Mesenchymal stem cell (in vitro differentiated cells and primary cell): ENCODE measurements at regions not wholly inside any gene's neighbourhood (a gene's known extent, or its start where the extent isn't known, plus 50 kb on each side); places are given as distances from the start of the nearest gene placed in this dataset.
"Not testable (repeated sequence)": the region's sequence is repeated elsewhere in the genome, so short reads cannot be mapped to it uniquely, and the experiment has no call there.

Source experiments
- DNase-seq: peaks from one replicate; pipeline ENCODE4 v3.0.0-alpha.2; 2013
- H2AFZ ChIP-seq: one replicate; pipeline ENCODE4 v1.6.1; 2013; ENCODE audit warnings: low read depth, mild to moderate bottlenecking, control low read depth, inconsistent platforms, low read length, moderate library complexity
- H2AK5ac ChIP-seq: 2 replicates; pipeline ENCODE4 v1.6.1; 2013; ENCODE audit warnings: low read length, moderate library complexity, mild to moderate bottlenecking, inconsistent platforms; ENCODE audit not compliant: severe bottlenecking
- H2BK120ac ChIP-seq: one replicate; pipeline ENCODE4 v1.6.1; 2013; ENCODE audit warnings: low read depth, mild to moderate bottlenecking, inconsistent platforms, low read length, moderate library complexity
- H2BK12ac ChIP-seq, 2 experiments: one replicate each; pipeline ENCODE4 v1.6.1; 2013; ENCODE audit warnings: inconsistent platforms in 2 of 2, low read length in 2 of 2, mild to moderate bottlenecking in 2 of 2, moderate library complexity in 2 of 2, control low read depth in 1 of 2
- H2BK15ac ChIP-seq: one replicate; pipeline ENCODE4 v1.6.1; 2013; ENCODE audit warnings: mild to moderate bottlenecking, low read depth, inconsistent platforms; ENCODE audit not compliant: poor library complexity, severe bottlenecking
- H2BK5ac ChIP-seq: 2 replicates; pipeline ENCODE4 v1.6.1; 2013; ENCODE audit warnings: low read depth, mild to moderate bottlenecking, low read length, control low read depth, inconsistent platforms; ENCODE audit not compliant: poor library complexity, severe bottlenecking
- H3K14ac ChIP-seq, 2 experiments: one replicate each; pipeline ENCODE4 v1.6.1; 2013; ENCODE audit warnings: inconsistent platforms in 2 of 2, low read length in 2 of 2, control low read depth in 1 of 2, mild to moderate bottlenecking in 1 of 2, moderate library complexity in 1 of 2
- H3K18ac ChIP-seq, 2 experiments: one replicate each; pipeline ENCODE4 v1.6.1; 2013; ENCODE audit warnings: inconsistent platforms in 2 of 2, low read length in 2 of 2, control low read depth in 1 of 2, low read depth in 1 of 2, mild to moderate bottlenecking in 1 of 2
- H3K23ac ChIP-seq, 2 experiments: one replicate each; pipeline ENCODE4 v1.6.1; 2013; ENCODE audit warnings: inconsistent platforms in 2 of 2, low read length in 2 of 2, mild to moderate bottlenecking in 2 of 2, moderate library complexity in 2 of 2, control low read depth in 1 of 2
- H3K27ac ChIP-seq: 2 replicates; pipeline ENCODE4 v1.5.1; 2013; ENCODE audit warnings: mild to moderate bottlenecking, moderate library complexity, low read length, control low read depth, inconsistent platforms; ENCODE audit not compliant: poor library complexity, severe bottlenecking
- H3K27me3 ChIP-seq, 2 experiments: 2 replicates each; pipeline versions ENCODE4 v1.6.1 to v1.7.0; 2013; ENCODE audit warnings: low read length in 2 of 2, mild to moderate bottlenecking in 2 of 2, moderate library complexity in 2 of 2, control low read depth in 1 of 2, inconsistent platforms in 1 of 2; ENCODE audit not compliant: control insufficient read depth in 1 of 2, insufficient read depth in 1 of 2
- H3K36me3 ChIP-seq, 2 experiments: 2 replicates each; pipeline versions ENCODE4 v1.6.1 to v1.7.0; 2013; ENCODE audit warnings: low read length in 2 of 2, control low read depth in 1 of 2, inconsistent platforms in 1 of 2, low read depth in 1 of 2, mild to moderate bottlenecking in 1 of 2; ENCODE audit not compliant: insufficient read depth in 2 of 2, control insufficient read depth in 1 of 2
- H3K4ac ChIP-seq, 2 experiments: one replicate each; pipeline ENCODE4 v1.6.1; 2013; ENCODE audit warnings: inconsistent platforms in 2 of 2, low read length in 2 of 2, mild to moderate bottlenecking in 2 of 2, moderate library complexity in 2 of 2, control low read depth in 1 of 2, low read depth in 1 of 2
- H3K4me1 ChIP-seq: 2 replicates; pipeline ENCODE4 v1.6.1; 2013; ENCODE audit warnings: low read depth, low read length, control low read depth; ENCODE audit not compliant: control insufficient read depth, insufficient read depth
- H3K4me2 ChIP-seq: 2 replicates; pipeline ENCODE4 v1.6.1; 2013; ENCODE audit warnings: low read length, mild to moderate bottlenecking, inconsistent platforms; ENCODE audit not compliant: poor library complexity, severe bottlenecking
- H3K4me3 ChIP-seq, 2 experiments: 2 replicates each; pipeline versions ENCODE4 v1.5.1 to v1.7.0; 2013; ENCODE audit warnings: low read length in 2 of 2, mild to moderate bottlenecking in 2 of 2, control low read depth in 1 of 2, low read depth in 1 of 2; ENCODE audit not compliant: insufficient read depth in 1 of 2
- H3K79me1 ChIP-seq: replicated peaks from 2 replicates; pipeline ENCODE4 v1.6.1; 2013; ENCODE audit warnings: mild to moderate bottlenecking, control low read depth, low read length, inconsistent platforms; ENCODE audit not compliant: poor library complexity, severe bottlenecking
- H3K9ac ChIP-seq: 2 replicates; pipeline ENCODE4 v1.7.0; 2013; ENCODE audit warnings: mild to moderate bottlenecking, low read length, moderate library complexity
- H3K9me3 ChIP-seq: 2 replicates; pipeline ENCODE4 v1.7.0; 2013; ENCODE audit warnings: mild to moderate bottlenecking, low read length; ENCODE audit not compliant: control insufficient read depth
- H4K8ac ChIP-seq: one replicate; pipeline ENCODE4 v1.6.1; 2013; ENCODE audit warnings: inconsistent platforms, mild to moderate bottlenecking, low read length, moderate library complexity
- H4K91ac ChIP-seq: one replicate; pipeline ENCODE4 v1.6.1; 2013; ENCODE audit warnings: mild to moderate bottlenecking, low read length, inconsistent platforms
- WGBS: methylation state at CpG from one replicate; pipeline ENCODE4 v1.1.7; 2013; ENCODE audit warnings: mixed read lengths; 5-methylcytosine and 5-hydroxymethylcytosine counted together

DNA sequence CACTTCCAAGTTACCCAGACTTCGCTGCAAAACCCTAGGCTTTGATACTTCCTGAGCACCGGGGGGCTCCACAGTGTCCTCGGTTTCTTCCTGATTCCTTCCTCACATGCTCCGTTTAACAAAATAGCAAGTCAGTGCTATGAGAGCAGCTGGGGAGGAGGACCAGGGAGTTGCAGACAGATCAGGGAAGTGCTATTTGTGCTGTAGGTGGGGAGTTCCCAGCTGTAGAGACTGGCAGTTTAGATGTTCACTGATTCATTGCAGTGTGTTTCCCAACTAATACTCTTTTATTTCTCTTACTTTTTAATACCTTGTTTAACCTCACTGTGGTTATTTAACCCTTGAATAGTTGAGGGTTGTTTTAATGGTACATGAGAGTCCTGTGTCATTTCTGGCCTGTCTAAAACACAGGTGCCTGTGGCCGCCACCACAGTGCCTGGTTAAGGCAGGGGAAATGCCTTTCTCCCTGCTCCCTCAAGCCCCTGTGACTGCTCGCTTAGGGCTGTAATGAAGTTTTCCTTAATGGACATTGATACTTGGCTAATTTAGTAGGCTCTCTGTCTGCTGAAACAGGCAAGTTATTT lies 113.5 kb downstream of the GOLGA6L22 start:
- not testable (repeated sequence) for H2AK5ac ChIP-seq, H2BK5ac ChIP-seq, H3K9me3 ChIP-seq, H4K8ac ChIP-seq, H3K4ac ChIP-seq, H3K18ac ChIP-seq, H2BK15ac ChIP-seq, H4K91ac ChIP-seq, H3K27me3 ChIP-seq, H3K14ac ChIP-seq, H3K4me1 ChIP-seq, H3K79me1 ChIP-seq, H3K4me2 ChIP-seq, H3K4me3 ChIP-seq, H2AFZ ChIP-seq, H3K9ac ChIP-seq, DNase-seq, H2BK120ac ChIP-seq, H2BK12ac ChIP-seq, H3K27ac ChIP-seq, H3K23ac ChIP-seq
- peaks cover 9 to 10% of the 10 kb centered on the region in 2 experiments for H3K36me3 ChIP-seq
- WGBS: 100% methylated on average over 1 of the region's 6 CpGs

- not testable (repeated sequence) for H3K79me1 ChIP-seq, H3K4me2 ChIP-seq, H2AK5ac ChIP-seq, H3K14ac ChIP-seq, H3K18ac ChIP-seq, H2AFZ ChIP-seq, H4K8ac ChIP-seq, H3K4ac ChIP-seq, H2BK12ac ChIP-seq, H3K23ac ChIP-seq, H3K27me3 ChIP-seq, H3K4me3 ChIP-seq, H3K9ac ChIP-seq, H3K9me3 ChIP-seq, DNase-seq, H2BK120ac ChIP-seq, H3K4me1 ChIP-seq, H2BK5ac ChIP-seq, H3K27ac ChIP-seq, H4K91ac ChIP-seq, H2BK15ac ChIP-seq
- WGBS: 98% methylated on average over 8 of the region's 17 CpGs
- peaks cover 9 to 10% of the 10 kb centered on the region in 2 experiments for H3K36me3 ChIP-seq
These were observed 114.1 kb downstream of the GOLGA6L22 start for GRCh38 chr15:22572792-22573191.

DNA sequence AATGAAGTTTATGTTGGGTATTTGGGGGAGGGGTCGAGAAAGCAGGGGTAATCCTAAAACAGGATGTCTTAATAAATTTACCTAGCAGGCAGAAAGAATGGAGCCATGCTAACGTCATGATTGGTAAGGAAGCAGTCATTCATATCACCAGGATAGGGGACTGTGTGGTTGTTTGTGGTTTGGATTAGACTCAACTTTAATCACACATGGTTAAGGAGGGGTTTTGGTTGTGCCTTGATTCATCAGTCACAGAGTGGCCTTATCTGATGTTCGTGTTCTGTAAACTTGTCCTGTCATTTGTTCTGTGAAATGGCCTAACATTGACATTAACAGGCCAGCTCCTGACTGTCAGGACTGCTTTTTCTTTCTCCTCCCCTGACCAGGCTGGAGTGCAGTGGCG lies 119.1 kb downstream of the GOLGA6L22 start:
- not testable (repeated sequence) for H3K4me3 ChIP-seq, H3K4ac ChIP-seq, H4K91ac ChIP-seq, H2AK5ac ChIP-seq, H4K8ac ChIP-seq, H2BK120ac ChIP-seq, H3K4me2 ChIP-seq, H2AFZ ChIP-seq, H2BK12ac ChIP-seq, H2BK15ac ChIP-seq, H3K18ac ChIP-seq, H3K9me3 ChIP-seq, H2BK5ac ChIP-seq, H3K27me3 ChIP-seq, H3K4me1 ChIP-seq, H3K23ac ChIP-seq, H3K27ac ChIP-seq, DNase-seq, H3K14ac ChIP-seq, H3K79me1 ChIP-seq, H3K9ac ChIP-seq, H3K36me3 ChIP-seq
- no CpG with 5 or more reads among the region's 4 CpGs for WGBS

DNA sequence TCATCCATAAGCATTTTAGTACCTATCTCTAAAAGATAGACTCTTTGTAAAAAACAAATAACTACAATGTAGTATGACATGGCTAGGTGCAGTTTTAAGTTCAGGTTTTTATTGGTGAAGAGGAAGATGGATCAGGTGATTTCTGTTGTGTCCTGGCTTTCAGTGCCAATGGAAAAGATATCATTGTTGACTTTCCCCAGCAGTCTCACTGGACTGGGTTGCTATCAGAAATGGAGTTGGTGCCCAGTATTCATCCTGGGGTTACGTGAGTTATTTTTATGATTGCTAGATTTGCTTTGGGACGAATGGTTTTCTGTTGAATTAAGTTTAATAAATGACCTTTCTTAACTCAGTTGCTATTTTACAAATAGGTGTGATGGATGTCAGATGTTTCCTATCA lies 120.5 kb downstream of the GOLGA6L22 start:
- not testable (repeated sequence) for H3K27ac ChIP-seq, H3K4me1 ChIP-seq
- WGBS: no CpG with 5 or more reads among the region's 2 CpGs

More for the DNA sequence above, 120.5 kb downstream of the GOLGA6L22 start:
- H3K79me1 ChIP-seq, H3K23ac ChIP-seq, H3K14ac ChIP-seq, H2BK15ac ChIP-seq, H4K8ac ChIP-seq, H3K4ac ChIP-seq, H4K91ac ChIP-seq, H2BK5ac ChIP-seq, H2BK120ac ChIP-seq, H3K4me2 ChIP-seq, DNase-seq, H2AK5ac ChIP-seq, H2AFZ ChIP-seq, H3K18ac ChIP-seq, H3K9me3 ChIP-seq, H2BK12ac ChIP-seq, H3K27me3 ChIP-seq, H3K9ac ChIP-seq, H3K4me3 ChIP-seq, H3K36me3 ChIP-seq: not testable (repeated sequence)
